GM12892 (cell line): ENCODE measurements at regions not wholly inside any gene's neighbourhood (a gene's known extent, or its start where the extent isn't known, plus 50 kb on each side); places are given as distances from the start of the nearest gene placed in this dataset.

ENCODE experiments used
- POLR2A ChIP-seq: IDR thresholded peaks from 2 replicates; pipeline ENCODE4 v1.6.1; 2011; ENCODE audit warnings: low read depth, low read length, control low read depth
- POLR2AphosphoS5 ChIP-seq: IDR thresholded peaks from 2 replicates; pipeline ENCODE4 v1.6.1; 2011; ENCODE audit warnings: low read depth, low read length, control low read depth

DNA sequence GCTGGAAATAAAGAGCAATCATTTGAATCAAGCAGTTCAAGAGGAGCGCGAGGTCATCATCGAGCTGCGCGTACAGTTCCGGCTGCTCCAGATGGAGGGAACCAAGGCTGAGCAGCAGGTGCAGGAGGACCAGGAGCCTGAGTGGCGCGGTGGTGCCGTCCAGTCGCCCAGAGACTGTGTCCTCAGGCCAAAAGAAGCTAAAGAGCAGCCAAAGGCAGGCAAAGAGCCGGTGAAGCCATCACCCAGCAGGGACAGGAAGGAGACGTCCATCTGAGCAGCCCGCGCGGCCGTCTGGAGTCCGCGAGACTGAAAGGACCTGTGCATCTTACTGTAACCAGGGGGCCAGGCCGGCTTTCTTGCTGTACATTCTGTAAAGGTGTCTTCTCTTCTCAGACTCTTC is 277.2 kb upstream of the TTC14 start:
- TF ChIP-seq POLR2A (no peak), POLR2AphosphoS5 (no peak)
